Gastroesophageal sphincter (tissue), 4 donors: ENCODE measurements at regions not wholly inside any gene's neighbourhood (a gene's known extent, or its start where the extent isn't known, plus 50 kb on each side); places are given as distances from the start of the nearest gene placed in this dataset.

Source experiments
- ATAC-seq: fragments of 150-250 bp; one replicate; pipeline ENCODE4 v1.9.1; 2016; ENCODE audit warnings: mild to moderate bottlenecking, moderate library complexity
- H3K27ac ChIP-seq, 4 donors: fragments of 200-600 bp; sonication (generic) in 3 of 4; 1 replicate in 3 of 4; 2 replicates in 1 of 4; pipeline ENCODE4 v1.5.1; 2016 to 2019
- H3K27me3 ChIP-seq: fragments of 200-600 bp; sonication (generic); one replicate; pipeline ENCODE4 v1.5.1; 2019
- H3K36me3 ChIP-seq, 2 donors: fragments of 200-600 bp; sonication (generic); one replicate each; pipeline ENCODE4 v1.5.1; 2019; ENCODE audit warnings: control low read depth in 1 of 2
- H3K4me1 ChIP-seq, 3 donors: fragments of 200-600 bp; sonication (generic); 1 replicate in 2 of 3; 2 replicates in 1 of 3; pipeline ENCODE4 v1.5.1; 2016 to 2019; ENCODE audit warnings: control low read depth in 2 of 3
- H3K4me3 ChIP-seq, 2 donors: fragments of 200-600 bp; sonication (generic); one replicate each; pipeline ENCODE4 v1.5.1; 2019; ENCODE audit warnings: mild to moderate bottlenecking in 1 of 2, moderate library complexity in 1 of 2
- H3K9me3 ChIP-seq, 3 donors: fragments of 200-600 bp; sonication (generic); one replicate each; pipeline ENCODE4 v1.5.1; 2017 to 2019; ENCODE audit warnings: control low read depth in 2 of 3
- CTCF ChIP-seq, 4 experiments: fragments of 200-600 bp in 2 of 4; fragments of 450-650 bp in 2 of 4; sonication (generic) in 1 of 4; IDR thresholded peaks; one replicate each; pipeline ENCODE4 v1.5.1; 2017 to 2019; ENCODE audit warnings: antibody characterized with exemption in 4 of 4, mild to moderate bottlenecking in 2 of 4, moderate library complexity in 2 of 4
- EP300 ChIP-seq: sonication (generic); formaldehyde crosslinking; IDR thresholded peaks from one replicate; pipeline ENCODE4 v1.6.1; 2017; ENCODE audit warnings: antibody characterized with exemption, mild to moderate bottlenecking
- POLR2A ChIP-seq, 2 donors: fragments of 450-650 bp; IDR thresholded peaks; one replicate each; pipeline ENCODE4 v1.6.1; 2017; ENCODE audit warnings: antibody characterized with exemption in 2 of 2, mild to moderate bottlenecking in 2 of 2, moderate library complexity in 1 of 2
- POLR2AphosphoS5 ChIP-seq: sonication (generic); formaldehyde crosslinking; IDR thresholded peaks from one replicate; pipeline ENCODE4 v1.6.1; 2017; ENCODE audit warnings: antibody characterized with exemption
- WGBS, 2 donors: methylation state at CpG; one replicate each; pipeline ENCODE4 v1.1.5; 2018; ENCODE audit warnings: low coverage in 1 of 2; 5-methylcytosine and 5-hydroxymethylcytosine counted together

GRCh38 chr16:65948361-65948760 is 418.1 kb upstream of the CDH5 start:
- ATAC-seq: no peak
- H3K4me3 ChIP-seq: no peak overlapping the region
- H3K4me1 ChIP-seq: no peaks in the 10 kb centered on the region
- H3K9me3 ChIP-seq: no peaks in the 10 kb centered on the region
- H3K36me3 ChIP-seq: no peaks in the 10 kb centered on the region
- 92 to 96% methylated on average over 2 to 7 of the region's 9 CpGs for WGBS, 2 donors
- no peak for TF ChIP-seq POLR2A (IDR thresholded peaks at IDR 0.05)
- TF ChIP-seq EP300: no peak
- no peak for TF ChIP-seq CTCF (IDR thresholded peaks at IDR 0.05)
- no peak for TF ChIP-seq POLR2AphosphoS5
- no peak overlapping the region for H3K27ac ChIP-seq
- no peaks in the 10 kb centered on the region for H3K27me3 ChIP-seq

- no peaks in the 10 kb centered on the region for H3K27me3 ChIP-seq
- H3K4me1 ChIP-seq: no peaks in the 10 kb centered on the region
- no peak overlapping the region for H3K4me3 ChIP-seq
- no peak overlapping the region for H3K27ac ChIP-seq
- TF ChIP-seq CTCF (IDR thresholded peaks at IDR 0.05): no peak
- TF ChIP-seq EP300: no peak
- no peak for TF ChIP-seq POLR2A (IDR thresholded peaks at IDR 0.05)
- TF ChIP-seq POLR2AphosphoS5: no peak
- H3K36me3 ChIP-seq: no peaks in the 10 kb centered on the region
- 80 to 90% methylated on average over 1 to 2 of the region's 4 CpGs for WGBS, 2 donors
- ATAC-seq: no peak
- no peaks in the 10 kb centered on the region for H3K9me3 ChIP-seq
These were observed 418.5 kb upstream of the CDH5 start for GRCh38 chr16:65947951-65948350.

- ATAC-seq: no peak
- TF ChIP-seq POLR2AphosphoS5 (no peak), POLR2A (IDR thresholded peaks at IDR 0.05) (no peak), EP300 (no peak), CTCF (IDR thresholded peaks at IDR 0.05) (no peak)
- no peak overlapping the region for H3K4me3 ChIP-seq
- H3K9me3 ChIP-seq: no peaks in the 10 kb centered on the region
- no peaks in the 10 kb centered on the region for H3K27me3 ChIP-seq
- H3K4me1 ChIP-seq: no peaks in the 10 kb centered on the region
- H3K27ac ChIP-seq: no peak overlapping the region
- WGBS, 2 donors: 70% methylated on average over 1 of the region's 2 CpGs; no CpG with 5 or more reads in 1 of the 2 donors
- H3K36me3 ChIP-seq: no peaks in the 10 kb centered on the region
These were observed 421.0 kb upstream of the CDH5 start for GRCh38 chr16:65945493-65945892.

GRCh38 chr16:65944361-65944760 is 422.1 kb upstream of the CDH5 start:
- no peak overlapping the region for H3K4me3 ChIP-seq
- no peaks in the 10 kb centered on the region for H3K9me3 ChIP-seq
- no peaks in the 10 kb centered on the region for H3K4me1 ChIP-seq
- H3K36me3 ChIP-seq: no peaks in the 10 kb centered on the region
- no peak for TF ChIP-seq POLR2AphosphoS5
- no peak for TF ChIP-seq CTCF (IDR thresholded peaks at IDR 0.05)
- no peak for TF ChIP-seq EP300
- no peak for TF ChIP-seq POLR2A (IDR thresholded peaks at IDR 0.05)
- no peak overlapping the region for H3K27ac ChIP-seq
- no peak for ATAC-seq
- H3K27me3 ChIP-seq: no peaks in the 10 kb centered on the region
- WGBS, 2 donors: 33% methylated on average over 3 of the region's 3 CpGs

- H3K4me3 ChIP-seq: no peak overlapping the region
- H3K36me3 ChIP-seq: no peaks in the 10 kb centered on the region
- H3K27ac ChIP-seq: no peak overlapping the region
- no peaks in the 10 kb centered on the region for H3K9me3 ChIP-seq
- 85% methylated on average over 1 of the region's 1 CpG; no CpG with 5 or more reads in 1 of the 2 donors for WGBS, 2 donors
- H3K4me1 ChIP-seq: no peaks in the 10 kb centered on the region
- no peaks in the 10 kb centered on the region for H3K27me3 ChIP-seq
- no peak for ATAC-seq
- TF ChIP-seq CTCF (IDR thresholded peaks at IDR 0.05) (no peak), EP300 (no peak), POLR2AphosphoS5 (no peak), POLR2A (IDR thresholded peaks at IDR 0.05) (no peak)
These were observed 425.8 kb upstream of the CDH5 start for GRCh38 chr16:65940711-65941110.
